ENCODE measurements at regions not wholly inside any gene's neighbourhood (a gene's known extent, or its start where the extent isn't known, plus 50 kb on each side); places are given as distances from the start of the nearest gene placed in this dataset.

- H3K4me3 Mint-ChIP-seq, result no peak overlapping the region
- no peaks in the 10 kb centered on the region for H3K36me3 Mint-ChIP-seq (ENCODE audit: low read depth)
- DNase-seq (ENCODE audit: low spot score) (no peak), ATAC-seq (no peak)
- Histone ChIP-seq H3K9me2 (ENCODE audit: insufficient read depth) (no peaks in the 10 kb centered on the region), H4K20me1 (replicated peaks; ENCODE audit: insufficient read depth) (no peaks in the 10 kb centered on the region), H3K4me2 (no peak overlapping the region), H3K79me2 (replicated peaks; ENCODE audit: insufficient read depth) (no peaks in the 10 kb centered on the region), H3F3A (replicated peaks; ENCODE audit: low read depth) (no peaks in the 10 kb centered on the region), H3K27me3 (ENCODE audit: insufficient read depth) (no peaks in the 10 kb centered on the region), H3K27ac (ENCODE audit: low read depth) (peak overlapping the region; percentile 7; the same call in 1 of the 2 replicates), H2AFZ (no peak overlapping the region), H3K36me3 (ENCODE audit: insufficient read depth) (no peaks in the 10 kb centered on the region), H3K4me3 (no peak overlapping the region), H3K4me1 (ENCODE audit: insufficient read depth) (peaks cover 12% of the 10 kb centered on the region; the same call in 1 of the 2 replicates)
- TF ChIP-seq CTCF (conservative IDR thresholded peaks at IDR 0.05; ENCODE audit: low read depth in 2 of 2) (no peak), EZH2phosphoT487 (IDR thresholded peaks at IDR 0.05; ENCODE audit: unreplicated experiment) (no peak), ZNF331 (CRISPR knock-in tag; IDR thresholded peaks at IDR 0.05; ENCODE audit: low read depth) (no peak), NANOG (IDR thresholded peaks at IDR 0.05; ENCODE audit: borderline replicate concordance) (no peak), ETS1 (IDR thresholded peaks at IDR 0.05) (no peak), JUNB (IDR thresholded peaks at IDR 0.05; ENCODE audit: unreplicated experiment) (no peak), STAT1 (IDR thresholded peaks at IDR 0.05; ENCODE audit: unreplicated experiment) (no peak)
- TF ChIP-seq, protein P1, sequence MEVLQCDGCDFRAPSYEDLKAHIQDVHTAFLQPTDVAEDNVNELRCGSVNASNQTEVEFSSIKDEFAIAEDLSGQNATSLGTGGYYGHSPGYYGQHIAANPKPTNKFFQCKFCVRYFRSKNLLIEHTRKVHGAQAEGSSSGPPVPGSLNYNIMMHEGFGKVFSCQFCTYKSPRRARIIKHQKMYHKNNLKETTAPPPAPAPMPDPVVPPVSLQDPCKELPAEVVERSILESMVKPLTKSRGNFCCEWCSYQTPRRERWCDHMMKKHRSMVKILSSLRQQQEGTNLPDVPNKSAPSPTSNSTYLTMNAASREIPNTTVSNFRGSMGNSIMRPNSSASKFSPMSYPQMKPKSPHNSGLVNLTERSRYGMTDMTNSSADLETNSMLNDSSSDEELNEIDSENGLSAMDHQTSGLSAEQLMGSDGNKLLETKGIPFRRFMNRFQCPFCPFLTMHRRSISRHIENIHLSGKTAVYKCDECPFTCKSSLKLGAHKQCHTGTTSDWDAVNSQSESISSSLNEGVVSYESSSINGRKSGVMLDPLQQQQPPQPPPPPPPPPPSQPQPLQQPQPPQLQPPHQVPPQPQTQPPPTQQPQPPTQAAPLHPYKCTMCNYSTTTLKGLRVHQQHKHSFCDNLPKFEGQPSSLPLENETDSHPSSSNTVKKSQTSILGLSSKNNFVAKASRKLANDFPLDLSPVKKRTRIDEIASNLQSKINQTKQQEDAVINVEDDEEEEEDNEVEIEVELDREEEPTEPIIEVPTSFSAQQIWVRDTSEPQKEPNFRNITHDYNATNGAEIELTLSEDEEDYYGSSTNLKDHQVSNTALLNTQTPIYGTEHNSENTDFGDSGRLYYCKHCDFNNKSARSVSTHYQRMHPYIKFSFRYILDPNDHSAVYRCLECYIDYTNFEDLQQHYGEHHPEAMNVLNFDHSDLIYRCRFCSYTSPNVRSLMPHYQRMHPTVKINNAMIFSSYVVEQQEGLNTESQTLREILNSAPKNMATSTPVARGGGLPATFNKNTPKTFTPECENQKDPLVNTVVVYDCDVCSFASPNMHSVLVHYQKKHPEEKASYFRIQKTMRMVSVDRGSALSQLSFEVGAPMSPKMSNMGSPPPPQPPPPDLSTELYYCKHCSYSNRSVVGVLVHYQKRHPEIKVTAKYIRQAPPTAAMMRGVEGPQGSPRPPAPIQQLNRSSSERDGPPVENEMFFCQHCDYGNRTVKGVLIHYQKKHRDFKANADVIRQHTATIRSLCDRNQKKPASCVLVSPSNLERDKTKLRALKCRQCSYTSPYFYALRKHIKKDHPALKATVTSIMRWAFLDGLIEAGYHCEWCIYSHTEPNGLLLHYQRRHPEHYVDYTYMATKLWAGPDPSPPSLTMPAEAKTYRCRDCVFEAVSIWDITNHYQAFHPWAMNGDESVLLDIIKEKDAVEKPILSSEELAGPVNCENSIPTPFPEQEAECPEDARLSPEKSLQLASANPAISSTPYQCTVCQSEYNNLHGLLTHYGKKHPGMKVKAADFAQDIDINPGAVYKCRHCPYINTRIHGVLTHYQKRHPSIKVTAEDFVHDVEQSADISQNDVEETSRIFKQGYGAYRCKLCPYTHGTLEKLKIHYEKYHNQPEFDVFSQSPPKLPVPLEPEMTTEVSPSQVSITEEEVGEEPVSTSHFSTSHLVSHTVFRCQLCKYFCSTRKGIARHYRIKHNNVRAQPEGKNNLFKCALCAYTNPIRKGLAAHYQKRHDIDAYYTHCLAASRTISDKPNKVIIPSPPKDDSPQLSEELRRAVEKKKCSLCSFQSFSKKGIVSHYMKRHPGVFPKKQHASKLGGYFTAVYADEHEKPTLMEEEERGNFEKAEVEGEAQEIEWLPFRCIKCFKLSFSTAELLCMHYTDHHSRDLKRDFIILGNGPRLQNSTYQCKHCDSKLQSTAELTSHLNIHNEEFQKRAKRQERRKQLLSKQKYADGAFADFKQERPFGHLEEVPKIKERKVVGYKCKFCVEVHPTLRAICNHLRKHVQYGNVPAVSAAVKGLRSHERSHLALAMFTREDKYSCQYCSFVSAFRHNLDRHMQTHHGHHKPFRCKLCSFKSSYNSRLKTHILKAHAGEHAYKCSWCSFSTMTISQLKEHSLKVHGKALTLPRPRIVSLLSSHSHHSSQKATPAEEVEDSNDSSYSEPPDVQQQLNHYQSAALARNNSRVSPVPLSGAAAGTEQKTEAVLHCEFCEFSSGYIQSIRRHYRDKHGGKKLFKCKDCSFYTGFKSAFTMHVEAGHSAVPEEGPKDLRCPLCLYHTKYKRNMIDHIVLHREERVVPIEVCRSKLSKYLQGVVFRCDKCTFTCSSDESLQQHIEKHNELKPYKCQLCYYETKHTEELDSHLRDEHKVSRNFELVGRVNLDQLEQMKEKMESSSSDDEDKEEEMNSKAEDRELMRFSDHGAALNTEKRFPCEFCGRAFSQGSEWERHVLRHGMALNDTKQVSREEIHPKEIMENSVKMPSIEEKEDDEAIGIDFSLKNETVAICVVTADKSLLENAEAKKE (CRISPR knock-in tag; IDR thresholded peaks at IDR 0.05), result no peak
- no peak overlapping the region for H3K27ac Mint-ChIP-seq
- H3K4me1 Mint-ChIP-seq, result peaks cover 13% of the 10 kb centered on the region
- no peaks in the 10 kb centered on the region for H3K27me3 Mint-ChIP-seq (ENCODE audit: insufficient read depth, low read depth, poor library complexity)
- no peaks in the 10 kb centered on the region for H3K9me3 Mint-ChIP-seq
These were observed 174.5 kb downstream of the ETNK1 start for GRCh38 chr12:22799503-22799902.

Data from GM23338 (cell line).